SU-DHL-6 (cell line): ENCODE measurements at regions not wholly inside any gene's neighbourhood (a gene's known extent, or its start where the extent isn't known, plus 50 kb on each side); places are given as distances from the start of the nearest gene placed in this dataset.

Experiments used
- H2AFZ ChIP-seq: fragments of 200-600 bp; sonication (generic); 2 replicates; pipeline ENCODE4 v1.6.1; 2014; ENCODE audit warnings: low read depth, mild to moderate bottlenecking, moderate library complexity, mixed read lengths, antibody characterized with exemption, low read length; ENCODE audit not compliant: severe bottlenecking
- H3F3A ChIP-seq: fragments of 200-600 bp; shearing (Covaris generic); 2 replicates; pipeline ENCODE4 v1.6.0; 2016; ENCODE audit warnings: antibody characterized with exemption, mild to moderate bottlenecking; ENCODE audit not compliant: insufficient read depth
- H3K27ac ChIP-seq: fragments of 200-600 bp; sonication (generic); 2 replicates; pipeline ENCODE4 v1.5.1; 2016; ENCODE audit warnings: low read depth, mild to moderate bottlenecking, low read length, moderate library complexity, mixed read lengths
- H3K27me3 ChIP-seq: fragments of 200-600 bp; sonication (generic), shearing (Covaris generic); 2 replicates; pipeline ENCODE4 v1.6.0; 2014; ENCODE audit warnings: mild to moderate bottlenecking, low read length
- H3K36me3 ChIP-seq: fragments of 200-600 bp; sonication (generic); 2 replicates; pipeline ENCODE4 v1.6.1; 2014; ENCODE audit warnings: mild to moderate bottlenecking, low read length, mixed read lengths
- H3K4me2 ChIP-seq: fragments of 300-600, 200-600 bp; shearing (Covaris generic), sonication (generic); 2 replicates; pipeline ENCODE4 v1.6.0; 2014; ENCODE audit warnings: low read length, low read depth, mild to moderate bottlenecking; ENCODE audit not compliant: poor library complexity, severe bottlenecking
- H3K4me3 ChIP-seq: fragments of 200-600 bp; sonication (generic); 2 replicates; pipeline ENCODE4 v1.5.1; 2014; ENCODE audit warnings: antibody characterized with exemption, low read length, mild to moderate bottlenecking, mixed read lengths; ENCODE audit not compliant: insufficient read depth, poor library complexity, severe bottlenecking
- H3K79me2 ChIP-seq: fragments of 200-600 bp; sonication (generic); 2 replicates; pipeline ENCODE4 v1.6.1; 2014; ENCODE audit warnings: mild to moderate bottlenecking, low read length, moderate library complexity; ENCODE audit not compliant: insufficient read depth
- H3K9ac ChIP-seq: fragments of 200-600 bp; sonication (generic); 2 replicates; pipeline ENCODE4 v1.7.0; 2014; ENCODE audit warnings: mild to moderate bottlenecking, low read length
- H3K9me2 ChIP-seq: fragments of 200-600 bp; sonication (generic); replicated peaks from 2 replicates; pipeline ENCODE4 v1.6.1; 2014; ENCODE audit warnings: low read length; ENCODE audit not compliant: insufficient read depth
- H3K9me3 ChIP-seq: fragments of 200-600 bp; sonication (generic); 2 replicates; pipeline ENCODE4 v1.6.1; 2014; ENCODE audit warnings: low read length, mixed read lengths; ENCODE audit not compliant: insufficient read depth
- H4K20me1 ChIP-seq: fragments of 200-600 bp; sonication (generic); 2 replicates; pipeline ENCODE4 v1.6.1; 2014; ENCODE audit warnings: low read depth, mild to moderate bottlenecking, antibody characterized with exemption, low read length, moderate library complexity, mixed read lengths
- CTCF ChIP-seq: fragments of 200-600 bp; sonication (generic); IDR thresholded peaks from one replicate; pipeline ENCODE4 v1.5.1; 2017; ENCODE audit warnings: antibody characterized with exemption, mild to moderate bottlenecking, low read length, moderate library complexity; ENCODE audit not compliant: insufficient read depth, poor library complexity, severe bottlenecking
- EZH2phosphoT487 ChIP-seq: fragments of 200-600 bp; sonication (generic), shearing (Covaris generic); conservative IDR thresholded peaks from 2 replicates; pipeline ENCODE4 v1.6.1; 2018; ENCODE audit warnings: mild to moderate bottlenecking, antibody characterized with exemption, low read length, moderate library complexity, mixed read lengths

DNA sequence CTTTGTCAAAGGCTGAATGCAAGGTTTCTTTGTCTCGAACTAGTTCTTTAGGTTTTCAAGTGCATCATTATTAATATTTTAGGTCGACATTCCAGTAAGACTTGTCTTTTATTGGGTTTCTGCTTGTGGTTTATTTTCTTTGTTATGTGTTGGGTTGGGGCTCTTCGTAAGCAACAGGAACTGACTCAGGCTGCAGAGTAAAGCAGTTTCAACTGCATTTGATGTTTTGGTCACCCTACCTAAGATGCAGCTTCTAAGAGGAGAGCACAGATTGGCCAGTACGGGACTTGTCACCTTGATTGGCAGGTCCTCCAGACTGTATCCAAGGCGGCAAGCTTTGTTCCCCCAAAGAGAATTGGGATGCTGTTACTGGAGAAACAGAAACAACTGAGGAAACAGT is 149.5 kb upstream of the SULF2 start:
- no peak overlapping the region for H3K4me3 ChIP-seq
- no peaks in the 10 kb centered on the region for H3K27me3 ChIP-seq
- H4K20me1 ChIP-seq = no peaks in the 10 kb centered on the region
- H3F3A ChIP-seq = no peaks in the 10 kb centered on the region
- TF ChIP-seq CTCF (no peak), EZH2phosphoT487 (no peak)
- no peaks in the 10 kb centered on the region for H3K79me2 ChIP-seq
- H3K9ac ChIP-seq = no peak overlapping the region
- no peak overlapping the region for H3K4me2 ChIP-seq
- H2AFZ ChIP-seq = no peak overlapping the region
- H3K9me2 ChIP-seq = no peaks in the 10 kb centered on the region
- H3K9me3 ChIP-seq = no peaks in the 10 kb centered on the region
- H3K27ac ChIP-seq = no peak overlapping the region
- no peaks in the 10 kb centered on the region for H3K36me3 ChIP-seq

DNA sequence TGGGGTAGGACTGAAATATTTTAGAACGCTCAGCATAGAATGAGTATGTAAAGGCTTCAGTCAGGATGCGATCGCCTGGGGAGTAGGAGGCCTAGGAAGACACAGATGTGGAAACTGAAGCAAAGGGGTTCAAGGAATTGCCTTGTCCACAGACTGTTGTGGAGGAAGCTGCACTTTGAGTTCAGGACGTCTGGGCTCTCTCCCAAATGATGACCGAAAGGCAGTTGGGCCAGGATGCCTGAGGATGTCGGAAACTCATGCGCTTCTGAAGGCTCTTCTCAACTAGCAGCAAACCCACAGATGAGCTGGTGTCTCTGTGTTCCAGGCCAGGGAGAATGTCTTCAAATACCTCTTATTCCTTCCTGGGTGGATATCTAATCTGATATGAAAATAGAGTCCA is 146.2 kb upstream of the SULF2 start:
- no peak overlapping the region for H2AFZ ChIP-seq
- no peak overlapping the region for H3K4me3 ChIP-seq
- no peaks in the 10 kb centered on the region for H3K36me3 ChIP-seq
- H3K27me3 ChIP-seq = no peaks in the 10 kb centered on the region
- H3K9ac ChIP-seq = no peak overlapping the region
- H4K20me1 ChIP-seq = no peaks in the 10 kb centered on the region
- no peaks in the 10 kb centered on the region for H3K9me2 ChIP-seq
- H3K9me3 ChIP-seq = no peaks in the 10 kb centered on the region
- TF ChIP-seq EZH2phosphoT487 (no peak), CTCF (no peak)
- H3K79me2 ChIP-seq = no peaks in the 10 kb centered on the region
- no peak overlapping the region for H3K4me2 ChIP-seq
- no peak overlapping the region for H3K27ac ChIP-seq
- no peaks in the 10 kb centered on the region for H3F3A ChIP-seq

DNA sequence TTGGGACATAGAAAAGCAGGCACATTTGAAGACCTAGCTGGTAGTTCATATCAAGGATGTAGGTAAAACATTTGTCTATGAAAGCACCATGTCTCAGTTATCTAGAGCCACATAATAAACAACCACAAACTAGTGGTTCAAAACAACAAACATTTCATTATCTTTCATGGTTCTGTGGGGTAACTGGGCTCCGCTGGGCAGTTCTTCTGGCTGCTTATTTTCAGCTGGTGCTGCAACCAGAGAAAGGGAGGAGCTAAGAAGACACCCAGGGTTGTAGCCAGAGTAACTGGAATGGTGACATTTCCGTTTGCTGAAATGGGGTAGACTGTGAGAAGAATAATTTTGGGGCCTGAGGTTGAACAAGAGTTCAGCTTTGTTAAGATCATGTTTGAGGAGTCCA is 145.7 kb upstream of the SULF2 start:
- Histone ChIP-seq H2AFZ (no peak overlapping the region), H3F3A (no peaks in the 10 kb centered on the region), H3K9ac (no peak overlapping the region), H3K9me2 (no peaks in the 10 kb centered on the region), H4K20me1 (no peaks in the 10 kb centered on the region), H3K27ac (no peak overlapping the region), H3K36me3 (no peaks in the 10 kb centered on the region), H3K4me3 (no peak overlapping the region), H3K27me3 (no peaks in the 10 kb centered on the region), H3K4me2 (no peak overlapping the region), H3K79me2 (no peaks in the 10 kb centered on the region), H3K9me3 (no peaks in the 10 kb centered on the region)
- TF ChIP-seq EZH2phosphoT487 (no peak), CTCF (no peak)
